ENCODE measurements at regions not wholly inside any gene's neighbourhood (a gene's known extent, or its start where the extent isn't known, plus 50 kb on each side); places are given as distances from the start of the nearest gene placed in this dataset.
"Not testable (repeated sequence)": the region's sequence is repeated elsewhere in the genome, so short reads cannot be mapped to it uniquely, and the experiment has no call there.

DNA sequence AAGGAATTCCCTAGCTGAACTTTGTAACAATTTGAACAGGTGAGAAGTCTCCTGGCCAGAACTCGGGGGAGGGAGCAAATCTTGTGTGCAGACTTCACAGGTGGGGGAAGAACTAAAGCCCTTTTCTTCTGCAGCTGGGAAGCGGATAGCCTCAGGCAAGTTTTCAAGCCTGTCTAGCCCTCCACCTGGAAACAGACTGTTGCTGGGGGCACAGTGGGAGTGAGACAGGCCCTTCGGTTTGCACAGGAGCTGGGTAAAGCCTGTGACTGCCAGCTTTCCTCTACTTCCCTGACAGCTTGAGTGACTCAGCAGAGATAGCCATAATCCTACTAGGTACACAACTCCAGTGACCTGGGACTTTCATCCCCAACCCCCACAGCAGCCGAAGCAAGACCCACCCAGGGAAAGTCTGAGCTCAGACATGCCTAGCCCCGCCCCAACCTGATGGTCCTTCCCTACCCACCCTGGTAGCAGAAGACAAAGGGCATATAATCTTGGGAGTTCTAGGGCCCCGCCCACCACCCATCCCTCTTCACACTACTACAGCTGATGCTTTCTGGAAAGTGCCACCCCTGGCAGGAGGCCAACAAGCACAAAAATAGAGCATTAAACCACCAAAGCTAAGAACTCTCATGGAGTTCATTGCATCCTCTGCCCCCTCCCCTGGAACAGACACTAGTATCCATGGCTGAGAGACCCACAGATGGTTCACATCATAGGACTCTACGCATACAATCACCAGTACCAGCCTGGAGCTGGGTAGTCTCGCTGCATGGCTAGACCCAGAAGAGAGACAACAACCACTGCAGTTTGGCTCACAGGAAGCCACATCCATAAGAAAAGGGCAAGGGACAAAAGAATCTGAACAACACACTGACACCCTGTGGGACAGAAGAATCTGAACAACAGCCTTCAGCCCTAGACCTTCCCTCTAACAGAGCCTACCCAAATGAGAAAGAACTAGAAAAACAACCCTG lies 479.0 kb downstream of the RAP2B start:
- Histone ChIP-seq H3K4me1 (ENCODE audit: insufficient read depth) (peaks cover 15% of the 10 kb centered on the region), H3K27me3 (no peaks in the 10 kb centered on the region), H3K9me2 (replicated peaks; ENCODE audit: insufficient read depth) (no peaks in the 10 kb centered on the region), H3K36me3 (replicated peaks; ENCODE audit: insufficient read depth, low read depth) (no peaks in the 10 kb centered on the region), H4K20me1 (ENCODE audit: insufficient read depth, poor library complexity, severe bottlenecking) (no peaks in the 10 kb centered on the region), H2AFZ (peak overlapping the region; percentile 24), H3K4me2 (peak overlapping the region; percentile 47), H3K9me3 (ENCODE audit: low read depth) (no peaks in the 10 kb centered on the region), H3K27ac (peak overlapping the region; percentile 92), H3K4me3 (no peak overlapping the region), H3K79me2 (no peaks in the 10 kb centered on the region)
- peak; percentile 80 for DNase-seq (ENCODE audit: low spot score)
- WGBS (ENCODE audit: low lambda C conversion rate, missing lambda C conversion rate), result 57% methylated on average over 6 of the region's 8 CpGs
- no peak for TF ChIP-seq EZH2 (IDR thresholded peaks at IDR 0.05; ENCODE audit: borderline replicate concordance)
- no peak for TF ChIP-seq CTCF (IDR thresholded peaks at IDR 0.05; ENCODE audit: poor library complexity)
- no peak for TF ChIP-seq EZH2phosphoT487 (IDR thresholded peaks at IDR 0.05; ENCODE audit: low read depth, severe bottlenecking, unreplicated experiment)

DNA sequence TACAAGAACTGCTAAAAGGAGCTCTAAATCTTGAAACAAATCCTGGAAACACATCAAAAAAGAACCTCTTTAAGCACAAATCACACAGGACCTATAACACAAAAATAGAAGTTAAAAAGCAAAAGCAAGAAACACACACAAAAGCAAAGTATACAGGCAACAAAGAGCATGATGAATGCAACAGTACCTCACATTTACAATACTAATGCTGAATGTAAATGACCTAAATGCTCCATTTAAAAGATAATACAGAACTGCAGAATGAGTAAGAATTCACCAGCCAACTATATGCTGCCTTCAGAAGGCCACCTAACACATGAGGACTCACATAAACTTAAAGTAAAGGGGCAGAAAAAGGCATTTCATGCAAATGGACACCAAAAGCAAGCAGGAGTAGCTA lies 478.6 kb upstream of the ARHGEF26 start:
- not testable (repeated sequence) for H4K20me1 ChIP-seq (ENCODE audit: insufficient read depth, poor library complexity, severe bottlenecking); H3K4me3 ChIP-seq; DNase-seq (ENCODE audit: low spot score); H3K4me2 ChIP-seq; H3K36me3 ChIP-seq (replicated peaks; ENCODE audit: insufficient read depth, low read depth); H3K27ac ChIP-seq; H3K9me2 ChIP-seq (replicated peaks; ENCODE audit: insufficient read depth); H2AFZ ChIP-seq; H3K9me3 ChIP-seq (ENCODE audit: low read depth); H3K79me2 ChIP-seq; H3K27me3 ChIP-seq
- H3K4me1 ChIP-seq (ENCODE audit: insufficient read depth), result peaks cover 15% of the 10 kb centered on the region

- not testable (repeated sequence) for H2AFZ ChIP-seq; H3K27me3 ChIP-seq; H3K4me2 ChIP-seq; H3K27ac ChIP-seq; H3K36me3 ChIP-seq (replicated peaks; ENCODE audit: insufficient read depth, low read depth); H3K4me3 ChIP-seq; H3K79me2 ChIP-seq; DNase-seq (ENCODE audit: low spot score); H4K20me1 ChIP-seq (ENCODE audit: insufficient read depth, poor library complexity, severe bottlenecking); H3K9me2 ChIP-seq (replicated peaks; ENCODE audit: insufficient read depth); H3K9me3 ChIP-seq (ENCODE audit: low read depth)
- WGBS (ENCODE audit: low lambda C conversion rate, missing lambda C conversion rate), result 70% methylated on average over 2 of the region's 2 CpGs
- peaks cover 15% of the 10 kb centered on the region for H3K4me1 ChIP-seq (ENCODE audit: insufficient read depth)
These were observed 477.7 kb upstream of the ARHGEF26 start for GRCh38 chr3:153643471-153643870.

DNA sequence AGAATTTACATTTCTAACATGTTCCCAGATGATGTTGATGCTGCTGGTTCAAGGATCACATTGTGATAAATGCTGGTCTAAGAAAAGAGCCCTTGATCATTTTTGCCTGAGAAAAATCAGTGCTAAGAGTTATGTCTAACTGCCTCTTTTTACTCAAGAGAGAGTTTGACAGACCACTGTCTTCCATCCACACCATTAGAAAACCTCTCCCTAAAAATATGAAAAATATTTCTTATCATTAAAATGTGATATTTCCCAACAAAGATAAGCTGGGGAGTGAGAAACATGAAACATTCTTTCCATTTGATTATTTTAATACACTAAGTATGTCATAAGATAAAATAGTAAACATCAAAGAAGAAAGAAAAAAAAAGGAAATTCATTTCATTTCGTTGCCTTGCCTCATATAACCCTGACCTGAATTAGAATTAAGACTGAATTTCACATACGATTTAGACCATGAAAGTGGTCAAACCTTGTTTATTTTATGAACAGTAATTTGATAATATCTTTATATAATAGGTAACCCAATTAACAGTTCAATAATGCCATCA lies 471.8 kb upstream of the ARHGEF26 start:
- 79% methylated on average over 2 of the region's 2 CpGs for WGBS (ENCODE audit: low lambda C conversion rate, missing lambda C conversion rate)
- H4K20me1 ChIP-seq (ENCODE audit: insufficient read depth, poor library complexity, severe bottlenecking), result no peaks in the 10 kb centered on the region
- no peak for TF ChIP-seq EZH2phosphoT487 (IDR thresholded peaks at IDR 0.05; ENCODE audit: low read depth, severe bottlenecking, unreplicated experiment)
- no peak for TF ChIP-seq CTCF (IDR thresholded peaks at IDR 0.05; ENCODE audit: poor library complexity)
- TF ChIP-seq EZH2 (IDR thresholded peaks at IDR 0.05; ENCODE audit: borderline replicate concordance), result no peak

More for the DNA sequence above, 471.8 kb upstream of the ARHGEF26 start:
- H3K4me2 ChIP-seq, result no peak overlapping the region
- H3K4me3 ChIP-seq, result no peak overlapping the region
- H3K27ac ChIP-seq, result no peak overlapping the region
- no peaks in the 10 kb centered on the region for H3K4me1 ChIP-seq (ENCODE audit: insufficient read depth)
- no peaks in the 10 kb centered on the region for H3K36me3 ChIP-seq (replicated peaks; ENCODE audit: insufficient read depth, low read depth)
- no peak for DNase-seq (ENCODE audit: low spot score)
- H2AFZ ChIP-seq, result no peak overlapping the region
- H3K27me3 ChIP-seq, result no peaks in the 10 kb centered on the region
- H3K79me2 ChIP-seq, result no peaks in the 10 kb centered on the region
- H3K9me3 ChIP-seq (ENCODE audit: low read depth), result no peaks in the 10 kb centered on the region
- no peaks in the 10 kb centered on the region for H3K9me2 ChIP-seq (replicated peaks; ENCODE audit: insufficient read depth)
